HG03025 (cell line): ENCODE measurements at regions not wholly inside any gene's neighbourhood (a gene's known extent, or its start where the extent isn't known, plus 50 kb on each side); places are given as distances from the start of the nearest gene placed in this dataset.
"Not testable (repeated sequence)": the region's sequence is repeated elsewhere in the genome, so short reads cannot be mapped to it uniquely, and the experiment has no call there.

Source experiments
- ATAC-seq: cut with Tn5 transposase; IDR thresholded peaks from one replicate; pipeline ENCODE4 v1.9.1; 2021; ENCODE audit warnings: mild to moderate bottlenecking, moderate library complexity; ENCODE audit not compliant: unreplicated experiment, low FRiP score

GRCh38 chr4:153880983-153881382, 92.1 kb upstream of the SFRP2 start:
- ATAC-seq, result no peak

GRCh38 chr4:153877898-153878297, 89.0 kb upstream of the SFRP2 start:
- no peak for ATAC-seq

GRCh38 chr4:153873741-153874140, 84.9 kb upstream of the SFRP2 start:
- ATAC-seq, result no peak

GRCh38 chr4:153866766-153867165, 77.9 kb upstream of the SFRP2 start:
- not testable (repeated sequence) for ATAC-seq

- no peak for ATAC-seq
These were observed 63.6 kb upstream of the SFRP2 start for GRCh38 chr4:153852501-153852900.

GRCh38 chr4:153850533-153851280, 61.8 kb upstream of the SFRP2 start:
- no peak for ATAC-seq

- no peak for ATAC-seq
These were observed 55.3 kb upstream of the SFRP2 start for GRCh38 chr4:153844144-153844543.
